Mucosa of descending colon (tissue), 3 donors: ENCODE measurements at regions not wholly inside any gene's neighbourhood (a gene's known extent, or its start where the extent isn't known, plus 50 kb on each side); places are given as distances from the start of the nearest gene placed in this dataset.

Experiments used
- ATAC-seq: fragments of 200-7000 bp; cut with Tn5 transposase; one replicate; pipeline ENCODE4 v1.9.1; 2020; ENCODE audit warnings: mild to moderate bottlenecking, moderate library complexity
- DNase-seq, 3 donors: peaks; one replicate each; pipeline ENCODE4 v3.0.0-alpha.2; 2020
- H3K36me3 ChIP-seq: fragments of 200-600 bp; one replicate; pipeline ENCODE4 v1.8.0; 2021; ENCODE audit warnings: low read depth, mild to moderate bottlenecking
- H3K4me1 ChIP-seq: fragments of 200-600 bp; one replicate; pipeline ENCODE4 v1.8.0; 2021; ENCODE audit warnings: low read depth, mild to moderate bottlenecking
- H3K4me3 ChIP-seq: fragments of 200-600 bp; one replicate; pipeline ENCODE4 v1.8.0; 2021; ENCODE audit warnings: mild to moderate bottlenecking
- H3K9me3 ChIP-seq: fragments of 200-600 bp; one replicate; pipeline ENCODE4 v1.8.0; 2021; ENCODE audit warnings: mild to moderate bottlenecking
- intact Hi-C, 2 donors: fragments of 100-400 bp; cut with DNase I in 1 of 2; cut with micrococcal nuclease in 1 of 2; formaldehyde crosslinking; loops; one replicate each; pipeline versions ENCODE4 v1.11.0 to v1.11.1; 2022; cut with DNase I, micrococcal nuclease
- TF ChIP-seq, protein P1 (sequence below): fragments of 200-600 bp; IDR thresholded peaks from one replicate; pipeline ENCODE4 v1.8.0; 2022; ENCODE audit warnings: antibody characterized with exemption, mild to moderate bottlenecking
- donor health status: DM: no; HTN: no; CAD: no; lungs with moderate emphysema.
- donor health status: DM: no; HTN: no; CAD: no.
- donor health status: DM: no; HTN: yes; CAD: no.

DNA sequence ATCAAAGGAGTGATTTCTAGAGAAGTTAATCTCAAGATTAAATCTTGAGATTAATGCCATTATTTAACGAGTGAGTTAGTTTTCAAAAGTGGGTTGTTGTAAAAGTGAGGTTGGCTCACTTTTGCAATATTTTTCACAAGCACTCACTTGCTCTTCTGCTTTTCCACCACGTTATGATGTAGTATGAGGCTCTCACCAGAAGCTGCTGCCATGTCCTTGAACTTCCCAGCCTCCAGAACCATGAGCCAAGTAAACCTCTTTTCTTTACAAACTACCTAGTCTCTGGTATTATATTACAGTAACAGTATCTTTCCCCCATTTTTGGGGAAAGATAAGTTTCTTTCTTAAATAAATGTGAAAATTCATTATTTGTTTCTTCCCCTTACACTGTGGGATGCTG lies 227.6 kb upstream of the ZFP64 start:
- TF ChIP-seq, protein P1, sequence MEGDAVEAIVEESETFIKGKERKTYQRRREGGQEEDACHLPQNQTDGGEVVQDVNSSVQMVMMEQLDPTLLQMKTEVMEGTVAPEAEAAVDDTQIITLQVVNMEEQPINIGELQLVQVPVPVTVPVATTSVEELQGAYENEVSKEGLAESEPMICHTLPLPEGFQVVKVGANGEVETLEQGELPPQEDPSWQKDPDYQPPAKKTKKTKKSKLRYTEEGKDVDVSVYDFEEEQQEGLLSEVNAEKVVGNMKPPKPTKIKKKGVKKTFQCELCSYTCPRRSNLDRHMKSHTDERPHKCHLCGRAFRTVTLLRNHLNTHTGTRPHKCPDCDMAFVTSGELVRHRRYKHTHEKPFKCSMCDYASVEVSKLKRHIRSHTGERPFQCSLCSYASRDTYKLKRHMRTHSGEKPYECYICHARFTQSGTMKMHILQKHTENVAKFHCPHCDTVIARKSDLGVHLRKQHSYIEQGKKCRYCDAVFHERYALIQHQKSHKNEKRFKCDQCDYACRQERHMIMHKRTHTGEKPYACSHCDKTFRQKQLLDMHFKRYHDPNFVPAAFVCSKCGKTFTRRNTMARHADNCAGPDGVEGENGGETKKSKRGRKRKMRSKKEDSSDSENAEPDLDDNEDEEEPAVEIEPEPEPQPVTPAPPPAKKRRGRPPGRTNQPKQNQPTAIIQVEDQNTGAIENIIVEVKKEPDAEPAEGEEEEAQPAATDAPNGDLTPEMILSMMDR, result no peak
- intact Hi-C loops, result no loop called here
- no peak for DNase-seq
- Histone ChIP-seq H3K9me3 (peaks cover 11% of the 10 kb centered on the region), H3K4me1 (no peaks in the 10 kb centered on the region), H3K36me3 (no peaks in the 10 kb centered on the region), H3K4me3 (no peak overlapping the region)
- ATAC-seq, result no peak

DNA sequence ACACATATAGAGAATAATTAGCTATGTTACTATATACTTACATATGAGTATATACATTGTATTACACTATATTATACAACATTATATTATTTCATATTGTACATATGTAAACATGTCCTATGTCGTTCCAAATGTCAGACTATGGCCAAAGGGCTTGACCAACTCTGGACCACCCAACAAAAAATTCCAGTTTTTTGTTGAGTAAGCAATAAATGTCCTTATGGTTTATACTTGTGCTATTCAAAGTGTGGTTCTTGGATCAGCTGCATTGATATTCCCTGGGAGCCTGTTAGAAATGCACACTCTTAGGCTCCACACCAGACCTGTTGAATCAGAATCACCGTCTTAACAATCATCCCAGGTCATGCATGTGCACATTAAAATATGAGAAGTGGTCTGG lies 225.4 kb upstream of the ZFP64 start:
- TF ChIP-seq, protein P1, result no peak

DNA sequence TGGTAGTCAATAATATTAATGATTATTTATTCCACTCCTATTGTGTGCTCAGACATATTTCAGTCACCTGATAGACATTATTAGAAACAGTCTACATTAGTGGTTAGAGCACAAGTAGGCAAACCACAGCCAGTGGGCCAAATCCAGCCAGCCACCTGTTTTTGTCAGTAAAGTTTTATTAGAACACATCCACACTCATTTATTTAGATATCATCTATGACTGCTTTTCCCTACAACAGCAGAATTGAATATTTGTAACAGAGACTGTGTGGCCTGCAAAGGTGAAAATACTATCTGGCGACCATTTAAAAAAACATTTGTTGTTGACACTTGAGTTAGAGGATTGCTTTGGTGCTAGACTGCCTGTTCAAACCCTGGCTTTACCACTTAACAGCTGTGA lies 220.0 kb upstream of the ZFP64 start:
- intact Hi-C loops, result no loop called here
- Histone ChIP-seq H3K36me3 (no peaks in the 10 kb centered on the region), H3K4me1 (no peaks in the 10 kb centered on the region), H3K4me3 (no peak overlapping the region), H3K9me3 (no peaks in the 10 kb centered on the region)
- DNase-seq (no peak), ATAC-seq (no peak)
- TF ChIP-seq, protein P1, result no peak

More for the DNA sequence above, 225.4 kb upstream of the ZFP64 start:
- Histone ChIP-seq H3K4me1 (no peaks in the 10 kb centered on the region), H3K36me3 (no peaks in the 10 kb centered on the region), H3K4me3 (no peak overlapping the region), H3K9me3 (peaks cover 11% of the 10 kb centered on the region)
- ATAC-seq, result no peak
- intact Hi-C loops, result no loop called here
- no peak for DNase-seq

DNA sequence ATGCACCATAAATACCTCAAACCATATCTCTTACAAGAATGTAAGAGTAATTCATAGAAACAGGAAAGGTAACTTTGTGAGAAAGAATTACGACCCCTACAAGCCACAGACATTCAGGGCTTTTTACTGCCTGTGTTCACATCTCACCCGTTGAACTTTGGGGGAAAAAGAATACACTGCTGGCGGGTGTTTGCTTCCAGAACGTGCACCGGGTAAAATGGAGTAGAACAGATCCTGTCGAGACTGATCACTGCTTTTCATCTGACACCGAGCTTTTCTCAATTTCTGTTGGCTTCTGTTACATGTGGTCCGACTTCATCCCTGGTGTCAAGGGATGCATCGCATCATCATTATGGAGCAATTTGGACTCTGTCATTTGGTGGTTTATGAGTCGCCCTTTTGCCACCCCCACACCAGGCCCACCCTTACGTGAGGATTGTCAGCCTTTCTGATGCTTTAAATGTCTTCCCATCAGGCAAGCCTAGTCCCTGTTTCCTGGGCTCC lies 219.2 kb upstream of the ZFP64 start:
- DNase-seq (no peak), ATAC-seq (no peak)
- intact Hi-C loops, result no loop called here
- TF ChIP-seq, protein P1, result no peak
- Histone ChIP-seq H3K4me3 (no peak overlapping the region), H3K9me3 (no peaks in the 10 kb centered on the region), H3K36me3 (no peaks in the 10 kb centered on the region), H3K4me1 (no peaks in the 10 kb centered on the region)

DNA sequence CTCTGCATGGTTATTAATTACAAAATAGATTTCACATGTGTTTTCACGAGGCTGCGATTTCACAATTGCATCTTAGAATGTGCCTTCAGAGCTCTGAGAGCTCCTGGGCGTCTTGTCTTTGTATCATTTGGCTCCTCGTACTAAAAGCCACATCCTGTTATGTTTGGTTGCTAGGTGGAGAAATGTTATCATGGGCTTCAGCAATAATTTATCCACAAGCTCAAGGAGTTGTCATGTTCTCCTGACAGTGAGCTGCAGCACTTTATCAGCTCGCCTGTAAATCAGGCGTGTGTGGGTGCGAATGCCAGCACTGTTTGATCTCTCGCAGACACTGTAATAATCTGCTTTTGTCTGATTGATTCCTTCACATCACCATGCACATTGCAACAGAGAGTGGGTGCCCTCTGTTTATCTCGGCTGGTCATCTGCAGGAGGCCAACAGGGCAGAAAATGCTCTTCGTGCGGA lies 218.6 kb upstream of the ZFP64 start:
- peak; percentile 82 for ATAC-seq
- intact Hi-C loops, result no loop called here

More for the DNA sequence above, 218.6 kb upstream of the ZFP64 start:
- no peaks in the 10 kb centered on the region for H3K9me3 ChIP-seq
- peak in 1 of 3 donors; percentile 13 for DNase-seq
- H3K4me1 ChIP-seq, result no peaks in the 10 kb centered on the region
- TF ChIP-seq, protein P1, result no peak
- H3K36me3 ChIP-seq, result no peaks in the 10 kb centered on the region
- H3K4me3 ChIP-seq, result no peak overlapping the region
